Loucy (cell line): ENCODE measurements at regions not wholly inside any gene's neighbourhood (a gene's known extent, or its start where the extent isn't known, plus 50 kb on each side); places are given as distances from the start of the nearest gene placed in this dataset.

ENCODE experiments used
- EZH2phosphoT487 ChIP-seq: fragments of 200-600 bp; IDR thresholded peaks from 2 replicates; pipeline ENCODE4 v1.6.1; 2018; ENCODE audit warnings: antibody characterized with exemption, mild to moderate bottlenecking, moderate library complexity, borderline replicate concordance
- TF ChIP-seq, protein P1 (sequence below): fragments of 200-600 bp; sonication (generic); conservative IDR thresholded peaks from 2 replicates; pipeline ENCODE4 v1.5.1; 2014; ENCODE audit warnings: mild to moderate bottlenecking, antibody characterized with exemption, low read length

DNA sequence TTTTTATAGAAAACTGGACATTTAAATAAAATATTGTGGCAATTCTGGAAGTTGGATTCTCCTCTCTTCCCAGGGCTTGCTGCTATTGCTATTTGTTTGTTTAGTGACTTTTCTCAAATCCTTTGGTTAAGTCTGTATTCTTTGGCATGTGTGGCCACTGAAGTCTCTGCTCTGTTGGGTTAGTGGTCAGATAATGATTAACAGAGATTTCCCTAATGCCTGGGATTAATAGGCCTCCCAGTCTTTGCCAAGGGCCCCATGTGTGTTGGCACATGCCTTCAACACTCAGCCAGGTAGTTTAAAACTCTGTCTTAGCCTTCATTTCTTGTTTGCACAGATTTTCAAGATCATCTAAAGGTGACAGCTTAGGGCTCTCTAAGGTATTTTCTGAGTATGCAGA lies 92.8 kb upstream of the EPB41L4A start:
- TF ChIP-seq, protein P1, sequence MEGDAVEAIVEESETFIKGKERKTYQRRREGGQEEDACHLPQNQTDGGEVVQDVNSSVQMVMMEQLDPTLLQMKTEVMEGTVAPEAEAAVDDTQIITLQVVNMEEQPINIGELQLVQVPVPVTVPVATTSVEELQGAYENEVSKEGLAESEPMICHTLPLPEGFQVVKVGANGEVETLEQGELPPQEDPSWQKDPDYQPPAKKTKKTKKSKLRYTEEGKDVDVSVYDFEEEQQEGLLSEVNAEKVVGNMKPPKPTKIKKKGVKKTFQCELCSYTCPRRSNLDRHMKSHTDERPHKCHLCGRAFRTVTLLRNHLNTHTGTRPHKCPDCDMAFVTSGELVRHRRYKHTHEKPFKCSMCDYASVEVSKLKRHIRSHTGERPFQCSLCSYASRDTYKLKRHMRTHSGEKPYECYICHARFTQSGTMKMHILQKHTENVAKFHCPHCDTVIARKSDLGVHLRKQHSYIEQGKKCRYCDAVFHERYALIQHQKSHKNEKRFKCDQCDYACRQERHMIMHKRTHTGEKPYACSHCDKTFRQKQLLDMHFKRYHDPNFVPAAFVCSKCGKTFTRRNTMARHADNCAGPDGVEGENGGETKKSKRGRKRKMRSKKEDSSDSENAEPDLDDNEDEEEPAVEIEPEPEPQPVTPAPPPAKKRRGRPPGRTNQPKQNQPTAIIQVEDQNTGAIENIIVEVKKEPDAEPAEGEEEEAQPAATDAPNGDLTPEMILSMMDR, result no peak
- TF ChIP-seq EZH2phosphoT487, result no peak
